ENCODE measurements at regions not wholly inside any gene's neighbourhood (a gene's known extent, or its start where the extent isn't known, plus 50 kb on each side); places are given as distances from the start of the nearest gene placed in this dataset.

DNA sequence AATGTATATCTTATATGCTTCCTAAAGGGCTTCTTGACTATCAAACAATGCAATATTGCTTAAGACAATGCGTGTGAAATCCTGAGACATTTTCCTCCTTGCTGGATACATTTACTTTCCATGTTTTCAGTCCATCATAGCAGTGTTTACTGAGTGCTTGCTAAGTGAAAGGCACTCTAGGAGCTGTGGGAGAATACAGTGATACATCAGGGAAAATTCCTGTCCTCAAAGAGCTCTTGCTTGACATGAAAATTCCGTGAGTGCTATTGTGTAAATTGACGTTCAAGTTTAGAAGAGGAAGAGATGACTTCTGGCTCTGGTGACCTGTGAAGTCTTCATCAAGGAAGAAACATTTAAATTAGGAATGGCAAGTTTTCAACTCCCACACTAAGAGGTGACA lies 449.4 kb upstream of the SOX11 start:
- DNase-seq (no peak), ATAC-seq (ENCODE audit: poor library complexity) (no peak)
- Mint-ChIP-seq H3K27me3 (no peaks in the 10 kb centered on the region), H3K4me1 (ENCODE audit: low read depth) (no peaks in the 10 kb centered on the region), H3K4me3 (no peak overlapping the region), H3K36me3 (ENCODE audit: low read depth) (no peaks in the 10 kb centered on the region), H3K9me3 (no peaks in the 10 kb centered on the region), H3K27ac (no peak overlapping the region)
- POLR2A ChIA-PET: no interaction called here
- no peaks in the 10 kb centered on the region for H3K9me3 ChIP-seq (ENCODE audit: control insufficient read depth in 1 of 2, insufficient read depth in 1 of 2, low read length in 2 of 2)
- no peaks in the 10 kb centered on the region for H3K4me1 ChIP-seq (ENCODE audit: insufficient read depth, low read length)
- H3K27me3 ChIP-seq (ENCODE audit: control insufficient read depth in 1 of 2, insufficient read depth in 2 of 2, low read length in 2 of 2): no peaks in the 10 kb centered on the region
- intact Hi-C loops (cut with DNase I, micrococcal nuclease): no loop called here
- no peak overlapping the region for H3K4me3 ChIP-seq (ENCODE audit: low read length)
- CTCF ChIA-PET: no interaction called here
- H3K36me3 ChIP-seq (ENCODE audit: insufficient read depth, low read length): no peaks in the 10 kb centered on the region
- H3K27ac ChIP-seq (ENCODE audit: low read depth in 1 of 2, low read length in 2 of 2): no peak overlapping the region
- TF ChIP-seq, protein P1, sequence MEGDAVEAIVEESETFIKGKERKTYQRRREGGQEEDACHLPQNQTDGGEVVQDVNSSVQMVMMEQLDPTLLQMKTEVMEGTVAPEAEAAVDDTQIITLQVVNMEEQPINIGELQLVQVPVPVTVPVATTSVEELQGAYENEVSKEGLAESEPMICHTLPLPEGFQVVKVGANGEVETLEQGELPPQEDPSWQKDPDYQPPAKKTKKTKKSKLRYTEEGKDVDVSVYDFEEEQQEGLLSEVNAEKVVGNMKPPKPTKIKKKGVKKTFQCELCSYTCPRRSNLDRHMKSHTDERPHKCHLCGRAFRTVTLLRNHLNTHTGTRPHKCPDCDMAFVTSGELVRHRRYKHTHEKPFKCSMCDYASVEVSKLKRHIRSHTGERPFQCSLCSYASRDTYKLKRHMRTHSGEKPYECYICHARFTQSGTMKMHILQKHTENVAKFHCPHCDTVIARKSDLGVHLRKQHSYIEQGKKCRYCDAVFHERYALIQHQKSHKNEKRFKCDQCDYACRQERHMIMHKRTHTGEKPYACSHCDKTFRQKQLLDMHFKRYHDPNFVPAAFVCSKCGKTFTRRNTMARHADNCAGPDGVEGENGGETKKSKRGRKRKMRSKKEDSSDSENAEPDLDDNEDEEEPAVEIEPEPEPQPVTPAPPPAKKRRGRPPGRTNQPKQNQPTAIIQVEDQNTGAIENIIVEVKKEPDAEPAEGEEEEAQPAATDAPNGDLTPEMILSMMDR (IDR thresholded peaks at IDR 0.05): no peak

DNA sequence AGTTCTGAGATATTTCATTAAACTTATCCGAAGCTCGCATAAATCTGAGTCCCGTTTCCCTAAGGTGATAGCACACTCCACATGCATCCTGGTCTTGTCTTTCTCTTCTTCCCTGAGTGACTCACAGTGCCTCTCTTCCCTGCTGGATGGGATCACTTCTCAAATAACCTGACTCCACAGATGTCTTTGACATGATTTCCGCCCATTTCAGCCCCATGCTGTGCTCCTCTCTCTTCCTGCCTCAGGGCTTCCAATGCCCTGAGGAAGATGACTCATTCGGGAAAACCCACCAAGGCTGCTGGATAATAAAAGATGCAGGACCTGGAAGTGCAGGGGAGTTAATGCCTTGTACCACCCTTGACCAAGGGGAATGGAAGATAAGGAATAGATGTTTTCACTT lies 441.7 kb upstream of the SOX11 start:
- ATAC-seq (ENCODE audit: poor library complexity) (no peak), DNase-seq (no peak)
- Mint-ChIP-seq H3K4me1 (ENCODE audit: low read depth) (no peaks in the 10 kb centered on the region), H3K27me3 (no peaks in the 10 kb centered on the region), H3K9me3 (peaks cover 3% of the 10 kb centered on the region), H3K4me3 (no peak overlapping the region), H3K27ac (no peak overlapping the region), H3K36me3 (ENCODE audit: low read depth) (no peaks in the 10 kb centered on the region)
- Histone ChIP-seq H3K4me1 (ENCODE audit: insufficient read depth, low read length) (no peaks in the 10 kb centered on the region), H3K36me3 (ENCODE audit: insufficient read depth, low read length) (no peaks in the 10 kb centered on the region), H3K4me3 (ENCODE audit: low read length) (no peak overlapping the region), H3K27ac (ENCODE audit: low read depth in 1 of 2, low read length in 2 of 2) (no peak overlapping the region), H3K9me3 (ENCODE audit: control insufficient read depth in 1 of 2, insufficient read depth in 1 of 2, low read length in 2 of 2) (peaks cover 0 to 10% of the 10 kb centered on the region in 2 experiments), H3K27me3 (ENCODE audit: control insufficient read depth in 1 of 2, insufficient read depth in 2 of 2, low read length in 2 of 2) (no peaks in the 10 kb centered on the region)
- ChIA-PET POLR2A (no interaction called here), CTCF (no interaction called here)
- TF ChIP-seq, protein P1 (IDR thresholded peaks at IDR 0.05): no peak
- intact Hi-C loops (cut with DNase I, micrococcal nuclease): no loop called here

DNA sequence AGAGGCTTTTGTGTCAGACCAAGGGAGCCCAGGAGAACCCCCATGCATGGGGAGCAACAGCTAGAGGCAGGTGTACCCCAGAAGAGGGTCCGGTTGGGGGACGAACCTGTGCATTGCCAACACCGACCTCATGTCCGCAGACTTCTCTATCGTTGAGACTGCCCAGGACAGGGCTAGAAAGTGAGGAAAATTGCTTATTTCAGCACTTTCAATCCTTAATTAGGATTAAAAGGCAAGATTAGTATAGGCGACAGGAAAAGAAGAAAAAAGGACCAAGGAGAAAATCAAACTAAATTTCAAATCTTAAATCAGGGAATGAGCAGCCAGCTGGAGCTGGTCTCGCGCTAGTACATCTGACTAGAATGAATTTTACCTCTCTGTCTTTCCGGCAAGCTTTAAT lies 438.9 kb upstream of the SOX11 start:
- peaks cover 0 to 14% of the 10 kb centered on the region in 2 experiments for H3K9me3 ChIP-seq (ENCODE audit: control insufficient read depth in 1 of 2, insufficient read depth in 1 of 2, low read length in 2 of 2)
- H3K4me3 Mint-ChIP-seq: no peak overlapping the region
- ChIA-PET CTCF (no interaction called here), POLR2A (no interaction called here)
- H3K27me3 Mint-ChIP-seq: no peaks in the 10 kb centered on the region
- H3K9me3 Mint-ChIP-seq: peaks cover 2% of the 10 kb centered on the region
- H3K36me3 Mint-ChIP-seq (ENCODE audit: low read depth): no peaks in the 10 kb centered on the region
- DNase-seq: no peak
- H3K27me3 ChIP-seq (ENCODE audit: control insufficient read depth in 1 of 2, insufficient read depth in 2 of 2, low read length in 2 of 2): no peaks in the 10 kb centered on the region
- H3K36me3 ChIP-seq (ENCODE audit: insufficient read depth, low read length): no peaks in the 10 kb centered on the region
- TF ChIP-seq, protein P1 (IDR thresholded peaks at IDR 0.05): no peak
- no peak overlapping the region for H3K27ac ChIP-seq (ENCODE audit: low read depth in 1 of 2, low read length in 2 of 2)
- no peak for ATAC-seq (ENCODE audit: poor library complexity)
- H3K27ac Mint-ChIP-seq: no peak overlapping the region
- intact Hi-C loops (cut with DNase I, micrococcal nuclease): no loop called here
- no peaks in the 10 kb centered on the region for H3K4me1 ChIP-seq (ENCODE audit: insufficient read depth, low read length)
- H3K4me3 ChIP-seq (ENCODE audit: low read length): no peak overlapping the region
- H3K4me1 Mint-ChIP-seq (ENCODE audit: low read depth): no peaks in the 10 kb centered on the region

Data from CD4-positive, alpha-beta T cell (primary cell).